ENCODE measurements at regions not wholly inside any gene's neighbourhood (a gene's known extent, or its start where the extent isn't known, plus 50 kb on each side); places are given as distances from the start of the nearest gene placed in this dataset.

DNA sequence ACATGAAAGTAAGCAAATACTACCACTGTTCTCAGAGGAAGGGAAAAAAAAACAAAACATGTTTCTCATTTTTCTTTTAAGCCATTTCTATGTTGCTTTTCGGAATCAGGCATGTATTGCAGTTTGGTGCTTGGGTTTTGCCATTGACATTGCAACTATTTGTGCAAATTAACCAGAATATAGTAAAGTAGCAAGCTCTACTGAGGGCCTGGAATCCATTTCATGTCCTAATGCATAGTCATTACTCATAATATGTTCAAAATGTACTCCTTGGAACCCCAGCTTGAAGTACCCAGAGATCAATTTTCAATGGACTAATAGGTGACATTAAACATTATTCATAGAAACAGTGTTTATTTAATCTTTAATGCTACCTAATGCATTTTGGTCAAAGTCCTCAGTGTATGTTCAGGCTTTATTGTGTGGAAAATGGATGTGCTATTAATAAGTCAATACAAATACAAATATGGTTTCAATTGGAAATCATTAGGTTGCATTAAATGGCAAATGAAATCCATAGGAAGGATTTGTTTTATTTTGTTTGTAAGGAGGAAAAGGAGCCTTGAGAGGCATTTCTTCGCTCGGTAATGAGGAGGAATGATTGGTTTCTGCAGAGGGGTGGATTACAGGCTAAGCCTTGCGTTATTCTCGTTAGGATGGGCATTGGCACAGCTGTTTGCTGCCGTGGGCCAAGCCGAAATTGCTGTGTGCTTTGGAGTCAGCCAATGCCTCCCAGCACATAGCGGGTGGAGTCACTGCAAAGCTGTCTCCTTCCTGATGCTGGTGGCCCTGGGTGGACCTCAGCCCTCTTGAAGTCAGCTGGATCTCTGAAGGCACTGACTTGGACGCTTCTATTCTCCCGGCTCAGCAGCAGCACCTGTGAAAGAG is 56.4 kb downstream of the MYCN start:
- H3K9me2 ChIP-seq: no peaks in the 10 kb centered on the region
- H3K4me3 ChIP-seq (ENCODE audit: low read depth in 2 of 2, low read length in 1 of 2): no peak overlapping the region
- H3F3A ChIP-seq (replicated peaks; ENCODE audit: insufficient read depth): no peaks in the 10 kb centered on the region
- H3K4me1 ChIP-seq (ENCODE audit: control insufficient read depth in 1 of 2, insufficient read depth in 2 of 2, low read depth in 1 of 2, low read length in 1 of 2): no peaks in the 10 kb centered on the region; a peak in 1 of 4 replicates
- no peak overlapping the region for H2AFZ ChIP-seq (ENCODE audit: low read depth)
- TF ChIP-seq MXI1 (IDR thresholded peaks at IDR 0.05; ENCODE audit: low read depth, low read length): no peak
- TF ChIP-seq NFIC (IDR thresholded peaks at IDR 0.05; ENCODE audit: borderline replicate concordance): no peak
- TF ChIP-seq SIN3A (IDR thresholded peaks at IDR 0.05; ENCODE audit: borderline replicate concordance, low read depth, low read length): no peak
- TF ChIP-seq YY1 (IDR thresholded peaks at IDR 0.05; ENCODE audit: low read depth): no peak
- TF ChIP-seq GATA2 (CRISPR knock-in tag; IDR thresholded peaks at IDR 0.05): no peak
- TF ChIP-seq, protein P1, sequence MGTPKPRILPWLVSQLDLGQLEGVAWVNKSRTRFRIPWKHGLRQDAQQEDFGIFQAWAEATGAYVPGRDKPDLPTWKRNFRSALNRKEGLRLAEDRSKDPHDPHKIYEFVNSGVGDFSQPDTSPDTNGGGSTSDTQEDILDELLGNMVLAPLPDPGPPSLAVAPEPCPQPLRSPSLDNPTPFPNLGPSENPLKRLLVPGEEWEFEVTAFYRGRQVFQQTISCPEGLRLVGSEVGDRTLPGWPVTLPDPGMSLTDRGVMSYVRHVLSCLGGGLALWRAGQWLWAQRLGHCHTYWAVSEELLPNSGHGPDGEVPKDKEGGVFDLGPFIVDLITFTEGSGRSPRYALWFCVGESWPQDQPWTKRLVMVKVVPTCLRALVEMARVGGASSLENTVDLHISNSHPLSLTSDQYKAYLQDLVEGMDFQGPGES (IDR thresholded peaks at IDR 0.05; ENCODE audit: low read depth, low read length): no peak
- TF ChIP-seq CHD2 (IDR thresholded peaks at IDR 0.05; ENCODE audit: low read length, partially characterized antibody): no peak
- no peak for TF ChIP-seq POLR2AphosphoS5 (IDR thresholded peaks at IDR 0.05; ENCODE audit: low read depth, low read length)
- TF ChIP-seq NRF1 (IDR thresholded peaks at IDR 0.05; ENCODE audit: low read depth, low read length): no peak
- TF ChIP-seq EP300 (IDR thresholded peaks at IDR 0.05; ENCODE audit: borderline replicate concordance in 1 of 2, low read depth in 1 of 2, low read length in 1 of 2): no peak
- TF ChIP-seq FOXJ3 (CRISPR knock-in tag; IDR thresholded peaks at IDR 0.05): no peak
- TF ChIP-seq TAF1 (IDR thresholded peaks at IDR 0.05; ENCODE audit: borderline replicate concordance, low read depth, low read length): no peak
- no peak for TF ChIP-seq GABPA (IDR thresholded peaks at IDR 0.05; ENCODE audit: low read depth)
- no peak for TF ChIP-seq MEF2A (IDR thresholded peaks at IDR 0.05; ENCODE audit: borderline replicate concordance, low read depth)
- TF ChIP-seq, protein P2, sequence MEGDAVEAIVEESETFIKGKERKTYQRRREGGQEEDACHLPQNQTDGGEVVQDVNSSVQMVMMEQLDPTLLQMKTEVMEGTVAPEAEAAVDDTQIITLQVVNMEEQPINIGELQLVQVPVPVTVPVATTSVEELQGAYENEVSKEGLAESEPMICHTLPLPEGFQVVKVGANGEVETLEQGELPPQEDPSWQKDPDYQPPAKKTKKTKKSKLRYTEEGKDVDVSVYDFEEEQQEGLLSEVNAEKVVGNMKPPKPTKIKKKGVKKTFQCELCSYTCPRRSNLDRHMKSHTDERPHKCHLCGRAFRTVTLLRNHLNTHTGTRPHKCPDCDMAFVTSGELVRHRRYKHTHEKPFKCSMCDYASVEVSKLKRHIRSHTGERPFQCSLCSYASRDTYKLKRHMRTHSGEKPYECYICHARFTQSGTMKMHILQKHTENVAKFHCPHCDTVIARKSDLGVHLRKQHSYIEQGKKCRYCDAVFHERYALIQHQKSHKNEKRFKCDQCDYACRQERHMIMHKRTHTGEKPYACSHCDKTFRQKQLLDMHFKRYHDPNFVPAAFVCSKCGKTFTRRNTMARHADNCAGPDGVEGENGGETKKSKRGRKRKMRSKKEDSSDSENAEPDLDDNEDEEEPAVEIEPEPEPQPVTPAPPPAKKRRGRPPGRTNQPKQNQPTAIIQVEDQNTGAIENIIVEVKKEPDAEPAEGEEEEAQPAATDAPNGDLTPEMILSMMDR (IDR thresholded peaks at IDR 0.05): no peak
- TF ChIP-seq, protein P3, sequence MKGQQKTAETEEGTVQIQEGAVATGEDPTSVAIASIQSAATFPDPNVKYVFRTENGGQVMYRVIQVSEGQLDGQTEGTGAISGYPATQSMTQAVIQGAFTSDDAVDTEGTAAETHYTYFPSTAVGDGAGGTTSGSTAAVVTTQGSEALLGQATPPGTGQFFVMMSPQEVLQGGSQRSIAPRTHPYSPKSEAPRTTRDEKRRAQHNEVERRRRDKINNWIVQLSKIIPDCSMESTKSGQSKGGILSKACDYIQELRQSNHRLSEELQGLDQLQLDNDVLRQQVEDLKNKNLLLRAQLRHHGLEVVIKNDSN (IDR thresholded peaks at IDR 0.05; ENCODE audit: borderline replicate concordance, low read depth): no peak
- no peak for TF ChIP-seq ELF1 (IDR thresholded peaks at IDR 0.05)
- no peaks in the 10 kb centered on the region for H3K36me3 ChIP-seq (replicated peaks in 1 of 2; ENCODE audit: control insufficient read depth in 1 of 2, insufficient read depth in 2 of 2, low read length in 1 of 2)
- no peaks in the 10 kb centered on the region for H4K20me1 ChIP-seq (ENCODE audit: insufficient read depth)
- no peak overlapping the region for H3K9ac ChIP-seq
- H3K27me3 ChIP-seq (ENCODE audit: insufficient read depth): no peaks in the 10 kb centered on the region
- no peak for DNase-seq
- H3K4me2 ChIP-seq: no peak overlapping the region
- WGBS (ENCODE audit: low lambda C conversion rate): 15% methylated on average over 10 of the region's 10 CpGs
- CTCF ChIA-PET: interaction anchor here (1.8 kb wide), 1 partner anchor 37 kb away, joined by 4 read pairs; no protein-coding TSS in a partner anchor
- POLR2A ChIA-PET: interaction anchor here (0.6 kb wide), 1 partner anchor 121 kb away, joined by 3 read pairs; no protein-coding TSS in a partner anchor
- H3K27ac ChIP-seq (ENCODE audit: low read depth in 2 of 2, low read length in 1 of 2): no peak overlapping the region
- no peaks in the 10 kb centered on the region; the same call in 1 of the 2 replicates for H3K9me3 ChIP-seq
- no peaks in the 10 kb centered on the region for H3K79me2 ChIP-seq (ENCODE audit: insufficient read depth)

Small RNA genes in the stretch of these regions (small RNA-seq; reads per million reads assigned to genes)
- 0 reads per million in 7 experiments for gene AC174048.1
- 0 reads per million in 7 experiments for gene RF00561
